Daoy (cell line): ENCODE measurements at regions not wholly inside any gene's neighbourhood (a gene's known extent, or its start where the extent isn't known, plus 50 kb on each side); places are given as distances from the start of the nearest gene placed in this dataset.

Experiments used
- DNase-seq: peaks from one replicate; pipeline ENCODE4 v3.0.0-alpha.2; 2015; ENCODE audit warnings: low read depth

GRCh38 chr7:68306692-68307107, 1291.6 kb upstream of the AUTS2 start:
- DNase-seq: no peak

- DNase-seq: no peak
Observed at GRCh38 chr7:68309271-68309670, 1289.0 kb upstream of the AUTS2 start.

GRCh38 chr7:68309806-68310205, 1288.5 kb upstream of the AUTS2 start:
- no peak for DNase-seq

DNA sequence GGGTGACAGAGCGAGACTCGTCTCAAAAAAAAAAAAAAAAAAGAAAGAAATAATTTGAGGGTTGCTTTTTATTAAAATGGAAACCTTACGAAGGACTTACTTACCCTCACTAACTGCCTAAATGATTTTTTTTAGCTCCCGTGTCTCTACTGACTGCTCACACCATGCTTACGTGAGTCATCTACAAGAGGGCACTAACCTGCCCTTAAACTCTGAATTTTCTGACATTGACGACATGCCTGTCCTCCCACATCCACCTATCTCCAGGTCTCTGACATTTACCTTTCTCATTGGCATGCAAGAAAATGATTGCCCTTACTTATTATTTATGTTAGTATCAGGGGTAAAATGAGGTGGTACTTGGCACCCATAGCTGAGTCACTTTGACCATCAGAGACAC, 1286.3 kb upstream of the AUTS2 start:
- DNase-seq: no peak

GRCh38 chr7:68313806-68314205, 1284.5 kb upstream of the AUTS2 start:
- DNase-seq: no peak

DNA sequence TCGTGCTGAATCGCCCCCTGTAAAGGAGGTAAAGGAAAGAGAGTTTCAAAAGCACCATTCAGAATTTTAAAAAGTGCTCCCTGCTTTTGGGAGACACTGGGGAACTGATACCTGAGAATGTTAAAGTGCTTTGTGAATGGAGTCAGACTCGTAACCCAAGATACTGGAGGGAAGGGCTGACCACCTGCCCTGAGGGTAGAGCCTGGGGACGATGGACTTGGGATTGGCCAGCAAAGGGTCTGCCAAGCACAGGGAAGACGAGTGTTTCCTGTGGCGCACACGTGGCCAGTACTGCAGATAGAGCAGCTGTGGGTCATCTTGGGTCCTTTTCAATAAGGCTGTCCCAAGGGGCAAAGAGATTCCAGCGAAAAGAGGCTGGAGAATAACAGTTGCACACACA, 1284.1 kb upstream of the AUTS2 start:
- DNase-seq: no peak

DNA sequence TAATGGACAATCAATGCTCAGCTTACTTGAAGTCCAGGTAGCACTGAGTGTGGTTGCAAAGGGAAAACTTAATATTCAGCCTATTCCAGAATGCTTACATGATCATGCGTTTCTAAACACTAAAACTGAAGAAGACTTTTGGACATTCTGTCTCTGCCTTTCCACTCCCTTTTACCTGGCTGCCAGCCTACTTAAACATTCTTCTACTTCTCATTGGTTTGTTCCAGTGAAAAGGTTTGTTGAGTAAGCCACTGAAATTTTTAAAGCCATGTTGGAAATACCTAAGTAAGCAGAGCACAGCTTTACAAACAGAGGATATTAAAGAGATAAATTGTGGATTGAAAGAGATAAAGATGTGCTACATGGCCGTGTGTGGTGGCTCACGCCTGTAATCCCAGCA, 1280.8 kb upstream of the AUTS2 start:
- DNase-seq: no peak

DNA sequence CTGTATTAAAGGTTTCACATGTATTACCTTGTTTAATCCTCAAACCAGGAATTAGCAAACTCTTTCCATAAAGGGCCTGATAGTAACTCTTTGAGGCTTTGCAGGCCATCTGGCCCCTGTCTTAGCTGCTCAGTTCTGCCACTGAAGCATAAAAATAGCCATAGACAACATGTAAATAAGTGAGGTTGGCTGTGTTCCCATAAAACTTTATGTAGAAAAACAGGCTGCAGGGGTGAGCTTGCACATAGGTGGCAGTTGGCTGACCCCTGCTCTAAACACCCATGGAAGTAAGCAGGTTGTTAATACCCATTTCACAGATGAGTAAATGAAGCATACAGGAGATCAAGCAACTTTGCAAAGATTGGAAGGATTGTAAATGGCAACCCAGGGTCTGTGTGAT, 1279.2 kb upstream of the AUTS2 start:
- no peak for DNase-seq

DNA sequence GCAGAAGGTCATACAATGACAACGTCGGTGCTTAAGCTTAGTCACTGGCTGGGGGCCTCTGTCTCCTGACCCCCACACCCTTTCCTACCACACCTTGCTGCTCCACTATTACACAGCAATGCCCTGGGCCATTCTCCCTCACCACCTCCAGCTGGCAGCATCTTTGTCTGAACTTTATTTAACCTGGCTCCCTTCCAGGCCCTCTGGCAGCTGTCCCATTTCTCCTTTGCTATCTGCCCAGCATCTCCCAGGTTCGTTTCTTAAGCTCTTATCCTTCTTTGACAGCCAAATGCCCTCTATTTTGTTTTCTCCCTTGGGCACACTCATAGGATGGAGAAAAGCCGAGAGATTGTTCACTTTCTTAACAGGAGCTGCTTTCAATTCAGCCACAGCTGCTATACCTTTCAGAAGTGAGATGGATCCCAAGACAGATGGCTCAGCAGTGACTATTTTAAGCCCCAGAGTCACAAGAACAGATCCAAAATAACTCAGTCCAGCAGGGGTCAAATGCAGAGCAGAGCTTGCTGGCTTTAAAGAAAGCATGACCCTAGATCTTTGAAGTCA, 1277.1 kb upstream of the AUTS2 start:
- DNase-seq: no peak

DNA sequence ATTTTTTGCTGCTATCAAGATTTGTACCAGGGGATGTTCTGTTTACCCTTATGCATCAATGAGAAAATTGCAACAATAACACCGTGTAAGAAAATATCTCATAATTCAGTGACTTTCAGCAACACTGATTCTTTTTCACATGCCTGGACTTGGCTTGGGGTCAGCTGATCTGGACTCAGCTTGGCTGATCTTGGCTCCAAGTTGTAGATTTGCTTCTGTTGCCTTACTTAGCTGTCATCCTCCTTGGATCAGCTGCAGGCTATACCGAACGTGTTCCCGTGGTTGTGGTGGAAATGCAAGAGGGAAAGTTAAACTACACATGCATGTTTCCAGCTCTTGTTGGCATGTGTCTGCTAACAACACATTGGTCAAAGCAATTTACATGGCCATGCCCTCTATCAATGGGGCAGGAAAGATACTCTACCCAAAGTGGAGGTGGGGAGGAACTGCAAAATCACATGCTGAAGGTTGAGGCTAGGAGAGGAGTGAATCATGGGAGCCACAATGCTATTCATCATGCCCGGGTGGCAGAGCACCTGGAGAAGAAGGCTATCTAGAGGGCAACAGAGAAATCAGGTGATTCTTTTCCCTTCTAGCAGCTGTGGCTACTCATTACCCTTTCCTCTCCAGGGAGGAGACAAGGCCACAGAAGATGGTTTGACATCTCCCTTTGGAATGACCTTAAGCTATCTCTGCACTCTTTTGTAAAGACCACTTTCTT, 1276.3 kb upstream of the AUTS2 start:
- DNase-seq: no peak

DNA sequence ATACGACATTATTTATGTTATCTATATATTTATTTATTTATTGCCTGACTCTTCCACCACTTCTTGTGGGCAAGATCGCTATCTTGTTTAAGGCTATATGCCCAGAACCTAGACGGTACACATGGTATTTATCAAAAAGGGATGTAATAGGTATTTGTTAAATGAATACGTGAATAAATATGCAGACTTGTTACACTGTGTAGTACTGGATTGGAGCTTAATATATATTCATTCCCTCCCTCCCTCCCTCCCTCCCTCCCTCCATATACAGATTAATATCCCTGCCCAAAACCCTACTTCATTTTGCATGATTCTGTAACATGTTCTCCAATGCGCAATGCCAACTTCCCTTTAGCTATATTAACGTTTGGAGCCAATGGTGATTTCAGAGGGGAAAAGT, 1273.7 kb upstream of the AUTS2 start:
- DNase-seq: no peak

GRCh38 chr7:68334216-68334615, 1264.1 kb upstream of the AUTS2 start:
- DNase-seq: no peak

DNA sequence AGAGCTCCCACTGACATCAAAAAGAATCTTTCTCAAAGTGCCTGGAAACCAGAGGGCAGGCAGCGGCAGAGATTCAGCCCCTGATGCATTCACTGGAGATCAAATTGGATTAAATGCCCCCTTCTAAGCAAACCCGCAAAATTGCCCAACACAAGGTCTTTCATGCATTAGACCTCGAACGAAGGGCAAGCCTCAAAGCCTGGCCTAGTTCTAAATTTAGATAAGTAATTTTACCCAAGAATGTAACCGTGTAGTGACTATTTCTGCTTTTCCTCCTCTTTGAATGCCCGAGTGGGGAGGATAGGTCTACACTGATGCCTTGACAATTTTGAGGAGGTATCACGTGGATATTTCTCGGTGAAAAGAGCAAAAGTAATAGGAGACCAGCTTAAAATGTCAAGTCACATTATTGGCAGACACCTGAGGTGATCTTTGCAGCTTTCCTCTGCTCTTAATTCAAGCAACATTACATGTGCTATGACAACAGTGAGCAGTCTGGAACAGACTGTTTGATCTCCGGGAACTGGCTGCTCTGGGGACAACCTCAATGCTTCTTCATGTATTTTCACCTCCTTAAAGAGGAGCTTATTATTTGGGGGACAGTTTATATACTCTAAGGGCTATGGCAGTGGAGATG, 1263.5 kb upstream of the AUTS2 start:
- DNase-seq: no peak

DNA sequence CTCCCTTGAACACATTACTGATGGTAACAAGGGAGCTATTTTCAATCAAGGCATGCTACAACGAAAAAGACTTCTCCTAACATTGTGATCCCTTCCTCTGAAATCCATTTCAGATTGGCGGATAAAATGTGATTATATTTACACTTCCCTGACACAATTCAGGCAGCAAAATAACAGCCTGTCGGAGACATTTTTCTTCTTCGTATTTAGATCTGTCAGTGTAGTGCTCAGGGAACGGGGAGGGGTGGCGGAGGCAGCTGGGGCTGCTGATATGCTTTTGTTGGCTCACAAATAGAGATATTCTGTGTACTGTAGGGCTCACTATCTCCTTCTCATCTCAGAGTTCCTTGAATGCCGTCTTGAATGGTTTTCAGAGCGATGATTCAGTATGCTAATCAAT, 1261.7 kb upstream of the AUTS2 start:
- no peak for DNase-seq

DNA sequence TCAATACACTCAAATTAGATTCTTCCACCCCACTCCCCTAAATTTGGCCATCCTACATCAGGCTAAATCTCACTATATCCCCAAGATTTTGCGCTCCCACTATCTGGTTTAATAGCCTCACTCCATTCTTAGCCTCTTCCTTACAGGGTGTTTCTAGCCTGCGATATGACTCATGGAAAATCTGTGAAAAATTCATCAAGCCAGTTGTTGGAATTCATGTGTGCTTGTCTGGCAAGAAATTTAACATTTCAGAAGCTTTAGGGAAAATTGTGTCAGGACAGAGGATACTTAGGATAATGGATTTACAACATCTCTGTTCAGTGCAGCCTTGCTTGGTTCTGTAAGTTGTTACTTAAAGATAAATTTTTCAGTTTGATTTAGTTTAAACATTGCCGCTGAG, 1249.9 kb upstream of the AUTS2 start:
- no peak for DNase-seq

DNA sequence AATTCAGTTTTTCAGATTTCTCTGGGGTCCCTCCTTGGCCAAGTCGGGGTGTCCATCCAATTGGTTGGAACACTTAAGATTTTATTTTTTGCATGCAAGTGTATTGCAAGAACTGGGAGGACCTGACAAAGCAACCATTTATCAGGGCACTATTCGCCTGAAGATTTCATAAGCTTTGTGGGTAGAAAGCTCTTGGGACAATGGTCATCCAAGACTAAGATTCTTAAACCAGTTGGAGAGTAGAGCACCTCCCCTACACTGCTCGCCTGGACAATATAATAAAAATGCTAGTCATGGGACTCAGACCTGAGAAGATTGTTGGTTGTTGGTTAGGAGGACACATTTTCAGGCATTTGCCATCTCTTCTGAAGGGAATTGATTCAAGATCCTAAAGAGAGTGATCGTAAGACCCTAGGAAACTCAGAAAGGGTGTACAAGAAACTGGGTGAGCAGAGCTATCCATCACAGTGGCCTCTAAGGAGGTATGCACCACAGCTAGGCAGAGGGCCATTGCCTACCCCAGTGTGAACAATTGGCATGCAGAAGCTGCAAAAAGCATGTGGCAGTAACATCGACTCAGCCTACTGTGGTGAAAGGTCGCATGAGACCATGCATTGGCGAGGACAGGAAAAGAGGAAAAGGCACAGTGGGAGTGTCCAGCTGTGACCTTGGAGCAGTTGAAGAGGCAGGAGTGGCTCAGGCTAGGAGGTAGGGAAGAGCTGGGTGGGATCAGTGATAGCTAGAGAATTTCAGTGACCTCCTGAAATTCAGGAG, 1235.3 kb upstream of the AUTS2 start:
- DNase-seq: no peak

GRCh38 chr7:68364886-68365625, 1233.2 kb upstream of the AUTS2 start:
- no peak for DNase-seq

GRCh38 chr7:68371985-68372384, 1226.3 kb upstream of the AUTS2 start:
- no peak for DNase-seq

GRCh38 chr7:68376131-68376661, 1222.1 kb upstream of the AUTS2 start:
- DNase-seq: no peak

- DNase-seq: no peak
Observed at GRCh38 chr7:68381731-68382130, 1216.5 kb upstream of the AUTS2 start.

- no peak for DNase-seq
Observed at GRCh38 chr7:68384581-68384980, 1213.7 kb upstream of the AUTS2 start.

DNA sequence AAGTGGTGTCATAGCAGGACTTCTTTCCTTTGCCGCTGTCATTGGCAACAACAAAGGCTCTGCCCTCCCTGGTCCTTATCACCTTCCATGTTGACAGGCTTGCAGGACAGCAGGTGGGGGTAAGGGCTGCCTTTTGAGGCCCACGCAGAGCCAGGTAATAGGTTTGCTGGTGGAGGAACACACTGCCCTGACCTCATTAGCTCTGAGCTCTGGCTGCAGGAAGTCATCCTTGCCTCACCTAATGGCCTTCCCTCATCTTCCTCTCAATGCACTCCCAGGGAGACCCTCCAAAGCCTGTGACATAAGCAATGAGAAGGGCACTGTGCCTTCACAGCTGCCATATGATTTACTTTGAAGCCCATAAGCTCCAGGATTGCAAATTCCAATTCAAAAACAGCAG, 1205.2 kb upstream of the AUTS2 start:
- no peak for DNase-seq
